Nephron progenitor cell (in vitro differentiated cells): ENCODE measurements at regions not wholly inside any gene's neighbourhood (a gene's known extent, or its start where the extent isn't known, plus 50 kb on each side); places are given as distances from the start of the nearest gene placed in this dataset.
A peak's percentile ranks its signal among the peaks of the same experiment; 100 is the strongest.
"Not testable (repeated sequence)": the region's sequence is repeated elsewhere in the genome, so short reads cannot be mapped to it uniquely, and the experiment has no call there.

Experiments
- DNase-seq: peaks from one replicate; pipeline ENCODE4 v3.0.0; 2021
- H3K27ac Mint-ChIP-seq: 2 replicates; pipeline ENCODE4 v1.8.0; 2021; ENCODE audit warnings: mild to moderate bottlenecking, moderate library complexity, mixed read lengths
- H3K27me3 Mint-ChIP-seq: 2 replicates; pipeline ENCODE4 v1.8.0; 2021; ENCODE audit warnings: mild to moderate bottlenecking, low read depth, mixed read lengths; ENCODE audit not compliant: poor library complexity
- H3K36me3 Mint-ChIP-seq: 2 replicates; pipeline ENCODE4 v1.8.0; 2021; ENCODE audit warnings: low read depth, mixed read lengths
- H3K4me1 Mint-ChIP-seq: 2 replicates; pipeline ENCODE4 v1.8.0; 2021; ENCODE audit warnings: mixed read lengths
- H3K4me3 Mint-ChIP-seq: 2 replicates; pipeline ENCODE4 v1.8.0; 2021; ENCODE audit warnings: mild to moderate bottlenecking, moderate library complexity, mixed read lengths
- H3K9me3 Mint-ChIP-seq: 2 replicates; pipeline ENCODE4 v1.8.0; 2021; ENCODE audit warnings: mild to moderate bottlenecking, moderate library complexity, mixed read lengths
- TF ChIP-seq, protein P1 (sequence below): fragments of 200-600 bp; sonication (generic); IDR thresholded peaks from 2 replicates; pipeline ENCODE4 v1.5.0; 2021; ENCODE audit warnings: antibody characterized with exemption

DNA sequence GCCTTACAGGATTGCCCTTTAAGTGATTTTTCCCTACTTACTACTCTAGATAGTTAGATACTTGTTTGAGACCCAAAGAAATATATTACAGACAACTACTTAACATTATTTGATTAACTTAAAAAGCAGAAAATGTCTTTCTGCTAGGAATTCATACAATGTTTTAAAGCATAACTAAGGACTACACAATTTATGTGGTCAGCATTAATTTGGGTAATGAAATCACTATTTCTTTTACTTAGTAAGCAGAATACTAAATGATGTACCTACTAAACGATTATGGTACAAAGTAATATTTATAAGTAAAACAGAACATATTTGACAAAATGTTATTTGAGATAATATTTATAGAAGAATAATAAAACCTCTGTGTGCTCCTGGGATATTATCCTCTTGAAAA lies 371.9 kb upstream of the ARRDC3 start:
- peaks cover 4% of the 10 kb centered on the region for H3K9me3 Mint-ChIP-seq
- peaks cover 2% of the 10 kb centered on the region for H3K27me3 Mint-ChIP-seq
- no peak overlapping the region for H3K27ac Mint-ChIP-seq
- no peaks in the 10 kb centered on the region for H3K4me1 Mint-ChIP-seq
- H3K4me3 Mint-ChIP-seq: no peak overlapping the region
- DNase-seq: no peak
- H3K36me3 Mint-ChIP-seq: peaks cover under 1% of the 10 kb centered on the region
- TF ChIP-seq, protein P1, sequence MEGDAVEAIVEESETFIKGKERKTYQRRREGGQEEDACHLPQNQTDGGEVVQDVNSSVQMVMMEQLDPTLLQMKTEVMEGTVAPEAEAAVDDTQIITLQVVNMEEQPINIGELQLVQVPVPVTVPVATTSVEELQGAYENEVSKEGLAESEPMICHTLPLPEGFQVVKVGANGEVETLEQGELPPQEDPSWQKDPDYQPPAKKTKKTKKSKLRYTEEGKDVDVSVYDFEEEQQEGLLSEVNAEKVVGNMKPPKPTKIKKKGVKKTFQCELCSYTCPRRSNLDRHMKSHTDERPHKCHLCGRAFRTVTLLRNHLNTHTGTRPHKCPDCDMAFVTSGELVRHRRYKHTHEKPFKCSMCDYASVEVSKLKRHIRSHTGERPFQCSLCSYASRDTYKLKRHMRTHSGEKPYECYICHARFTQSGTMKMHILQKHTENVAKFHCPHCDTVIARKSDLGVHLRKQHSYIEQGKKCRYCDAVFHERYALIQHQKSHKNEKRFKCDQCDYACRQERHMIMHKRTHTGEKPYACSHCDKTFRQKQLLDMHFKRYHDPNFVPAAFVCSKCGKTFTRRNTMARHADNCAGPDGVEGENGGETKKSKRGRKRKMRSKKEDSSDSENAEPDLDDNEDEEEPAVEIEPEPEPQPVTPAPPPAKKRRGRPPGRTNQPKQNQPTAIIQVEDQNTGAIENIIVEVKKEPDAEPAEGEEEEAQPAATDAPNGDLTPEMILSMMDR: no peak

- not testable (repeated sequence) for H3K36me3 Mint-ChIP-seq, H3K4me3 Mint-ChIP-seq, H3K27ac Mint-ChIP-seq, H3K9me3 Mint-ChIP-seq, DNase-seq, H3K27me3 Mint-ChIP-seq, H3K4me1 Mint-ChIP-seq
Observed at GRCh38 chr5:91744470-91744869, 361.4 kb upstream of the ARRDC3 start.

DNA sequence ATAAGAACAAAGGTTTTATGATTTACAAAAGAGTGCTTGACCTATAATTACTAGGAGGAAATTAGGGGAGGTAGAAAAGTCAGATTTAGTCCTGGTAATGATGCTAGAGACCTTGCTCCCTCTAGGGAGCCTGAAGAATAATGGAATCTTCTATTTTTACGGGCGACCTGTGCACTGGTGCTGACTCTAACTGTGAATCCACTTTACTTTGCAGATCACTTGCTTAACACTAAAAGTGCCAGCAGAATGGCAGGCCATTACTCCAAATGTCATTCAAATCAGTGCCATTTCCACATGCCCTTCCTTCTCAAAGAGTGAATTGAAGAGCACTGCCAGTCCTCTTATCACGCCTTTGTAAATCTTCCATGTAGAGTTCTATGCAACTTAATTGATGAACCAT lies 359.4 kb upstream of the ARRDC3 start:
- TF ChIP-seq, protein P1: no peak
- no peak for DNase-seq
- H3K9me3 Mint-ChIP-seq: no peaks in the 10 kb centered on the region
- H3K36me3 Mint-ChIP-seq: no peaks in the 10 kb centered on the region
- no peak overlapping the region for H3K4me3 Mint-ChIP-seq
- H3K4me1 Mint-ChIP-seq: no peaks in the 10 kb centered on the region
- peaks cover 2% of the 10 kb centered on the region for H3K27me3 Mint-ChIP-seq
- no peak overlapping the region for H3K27ac Mint-ChIP-seq

DNA sequence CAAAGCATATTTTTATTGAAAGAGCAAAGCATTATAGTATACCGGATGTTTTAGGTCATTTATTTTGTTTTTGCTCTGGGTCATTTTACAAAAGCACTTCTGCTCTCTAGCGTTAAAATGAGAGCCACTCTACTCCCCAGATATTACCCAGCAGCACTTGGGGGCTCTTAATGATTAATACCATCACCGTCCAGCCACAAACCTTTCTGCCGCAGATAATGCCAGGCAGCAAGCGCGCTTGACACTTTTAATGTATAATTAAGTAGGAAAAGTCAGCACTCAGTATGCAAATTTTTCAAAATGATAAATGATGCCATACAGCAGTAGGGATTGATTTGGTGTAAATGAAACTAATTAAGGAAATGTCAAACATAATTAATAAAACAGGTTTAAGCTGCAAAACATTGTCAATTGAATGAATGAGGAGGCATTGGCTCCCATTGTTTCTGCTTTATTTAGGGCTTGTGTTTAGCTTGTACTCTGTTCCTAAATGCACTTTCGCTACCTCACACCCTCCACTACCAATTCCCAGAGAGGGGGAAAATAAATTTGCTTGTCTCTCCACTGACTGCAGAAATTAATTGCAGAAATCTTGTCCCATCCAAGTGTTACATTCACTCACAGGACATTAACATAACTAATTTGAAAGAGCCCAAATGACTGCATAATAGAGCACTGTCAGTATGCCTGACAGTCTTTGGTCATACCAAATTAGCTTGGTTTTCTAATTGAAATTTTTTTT lies 358.8 kb upstream of the ARRDC3 start:
- H3K4me3 Mint-ChIP-seq: no peak overlapping the region
- H3K27ac Mint-ChIP-seq: no peak overlapping the region
- no peaks in the 10 kb centered on the region for H3K4me1 Mint-ChIP-seq
- H3K27me3 Mint-ChIP-seq: no peaks in the 10 kb centered on the region
- TF ChIP-seq, protein P1: no peak
- DNase-seq: no peak
- H3K36me3 Mint-ChIP-seq: no peaks in the 10 kb centered on the region
- no peaks in the 10 kb centered on the region for H3K9me3 Mint-ChIP-seq

DNA sequence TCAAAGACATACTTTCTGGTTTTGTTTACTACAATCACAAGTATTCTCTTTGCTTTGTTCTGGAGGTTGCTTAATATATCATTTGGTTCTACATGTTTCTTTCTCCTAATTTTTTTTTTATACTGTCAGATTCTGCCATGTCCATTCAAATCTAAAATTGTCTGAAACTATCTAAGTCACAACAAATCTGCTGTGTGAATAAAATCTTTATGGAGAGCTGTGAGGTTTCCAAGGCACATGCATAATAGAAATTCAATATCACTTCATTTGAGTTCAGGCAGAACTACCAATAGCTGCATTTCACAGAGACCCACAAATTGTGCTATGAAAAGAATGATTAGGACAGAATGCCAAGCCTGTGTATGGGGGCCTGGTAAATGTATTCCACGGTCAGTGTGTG lies 346.9 kb upstream of the ARRDC3 start:
- TF ChIP-seq, protein P1: no peak
- no peaks in the 10 kb centered on the region for H3K27me3 Mint-ChIP-seq
- no peaks in the 10 kb centered on the region for H3K36me3 Mint-ChIP-seq
- H3K4me3 Mint-ChIP-seq: no peak overlapping the region
- H3K9me3 Mint-ChIP-seq: no peaks in the 10 kb centered on the region
- H3K27ac Mint-ChIP-seq: no peak overlapping the region
- H3K4me1 Mint-ChIP-seq: peaks cover 15% of the 10 kb centered on the region
- DNase-seq: no peak

DNA sequence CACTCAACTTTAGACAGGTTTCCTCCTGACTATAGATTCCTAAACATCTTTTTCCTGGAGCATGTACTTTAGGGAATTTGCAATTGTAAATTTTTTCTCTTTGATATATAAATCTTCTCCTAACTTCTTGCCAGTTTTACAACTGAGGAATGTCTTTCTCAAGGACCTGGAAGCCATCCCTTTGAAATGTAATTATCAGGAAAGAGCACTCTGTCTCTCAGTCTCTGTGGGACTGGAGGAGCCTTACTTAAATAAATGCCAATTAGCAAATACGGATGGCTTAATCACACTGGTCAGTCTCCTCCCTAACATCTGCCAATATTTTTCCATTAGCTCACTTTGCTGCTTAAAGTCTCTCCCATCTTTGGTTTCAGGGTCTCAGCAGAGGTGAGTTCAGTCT lies 344.3 kb upstream of the ARRDC3 start:
- TF ChIP-seq, protein P1: no peak
- DNase-seq: no peak
- Mint-ChIP-seq H3K4me1 (peaks cover 22% of the 10 kb centered on the region), H3K36me3 (no peaks in the 10 kb centered on the region), H3K27ac (peak overlapping the region; percentile 32), H3K27me3 (no peaks in the 10 kb centered on the region), H3K4me3 (no peak overlapping the region), H3K9me3 (no peaks in the 10 kb centered on the region)
